Effector memory CD4-positive, alpha-beta T cell (primary cell): ENCODE measurements at regions not wholly inside any gene's neighbourhood (a gene's known extent, or its start where the extent isn't known, plus 50 kb on each side); places are given as distances from the start of the nearest gene placed in this dataset.

Source experiments
- DNase-seq, 3 donors: peaks; one replicate each; pipeline ENCODE4 v3.0.0-alpha.2; 2020
- H3K27ac ChIP-seq: 2 replicates; pipeline ENCODE4 v1.7.0; 2013; ENCODE audit warnings: mild to moderate bottlenecking, low read length, moderate library complexity; ENCODE audit not compliant: insufficient read depth, poor library complexity, severe bottlenecking
- H3K27me3 ChIP-seq: replicated peaks from 2 replicates; pipeline ENCODE4 v1.7.0; 2013; ENCODE audit warnings: mild to moderate bottlenecking, low read length; ENCODE audit not compliant: insufficient read depth, control insufficient read depth, poor library complexity, severe bottlenecking
- H3K36me3 ChIP-seq: 2 replicates; pipeline ENCODE4 v1.7.0; 2013; ENCODE audit warnings: mild to moderate bottlenecking, low read length, moderate library complexity; ENCODE audit not compliant: control insufficient read depth, insufficient read depth
- H3K4me1 ChIP-seq: 2 replicates; pipeline ENCODE4 v1.7.0; 2013; ENCODE audit warnings: low read length, mild to moderate bottlenecking; ENCODE audit not compliant: control insufficient read depth, insufficient read depth, poor library complexity, severe bottlenecking
- H3K4me3 ChIP-seq: 2 replicates; pipeline ENCODE4 v1.7.0; 2013; ENCODE audit warnings: low read length, low read depth, mild to moderate bottlenecking; ENCODE audit not compliant: insufficient read depth, poor library complexity, severe bottlenecking
- H3K9me3 ChIP-seq: 2 replicates; pipeline ENCODE4 v1.7.0; 2013; ENCODE audit warnings: mild to moderate bottlenecking, low read length, moderate library complexity; ENCODE audit not compliant: control insufficient read depth

- Histone ChIP-seq H3K4me3 (no peak overlapping the region), H3K4me1 (no peaks in the 10 kb centered on the region), H3K27ac (no peak overlapping the region), H3K27me3 (no peaks in the 10 kb centered on the region), H3K36me3 (no peaks in the 10 kb centered on the region), H3K9me3 (no peaks in the 10 kb centered on the region)
- no peak for DNase-seq
These were observed 318.3 kb downstream of the MN1 start for GRCh38 chr22:27483095-27483785.

- no peaks in the 10 kb centered on the region for H3K27me3 ChIP-seq
- H3K4me3 ChIP-seq: no peak overlapping the region
- H3K4me1 ChIP-seq: no peaks in the 10 kb centered on the region
- no peak for DNase-seq
- H3K27ac ChIP-seq: no peak overlapping the region
- no peaks in the 10 kb centered on the region for H3K9me3 ChIP-seq
- H3K36me3 ChIP-seq: no peaks in the 10 kb centered on the region
These were observed 315.7 kb downstream of the MN1 start for GRCh38 chr22:27485842-27486241.

GRCh38 chr22:27487600-27488452 lies 313.7 kb downstream of the MN1 start:
- no peak overlapping the region for H3K4me3 ChIP-seq
- DNase-seq: no peak
- no peaks in the 10 kb centered on the region for H3K27me3 ChIP-seq
- H3K4me1 ChIP-seq: no peaks in the 10 kb centered on the region
- no peak overlapping the region for H3K27ac ChIP-seq
- no peaks in the 10 kb centered on the region for H3K36me3 ChIP-seq
- no peaks in the 10 kb centered on the region for H3K9me3 ChIP-seq

- DNase-seq: no peak
- no peak overlapping the region for H3K4me3 ChIP-seq
- H3K4me1 ChIP-seq: no peaks in the 10 kb centered on the region
- H3K27me3 ChIP-seq: no peaks in the 10 kb centered on the region
- H3K9me3 ChIP-seq: no peaks in the 10 kb centered on the region
- H3K27ac ChIP-seq: no peak overlapping the region
- no peaks in the 10 kb centered on the region for H3K36me3 ChIP-seq
These were observed 312.9 kb downstream of the MN1 start for GRCh38 chr22:27488456-27489177.

- DNase-seq: no peak
- Histone ChIP-seq H3K36me3 (no peaks in the 10 kb centered on the region), H3K27ac (no peak overlapping the region), H3K27me3 (no peaks in the 10 kb centered on the region), H3K9me3 (no peaks in the 10 kb centered on the region), H3K4me3 (no peak overlapping the region), H3K4me1 (no peaks in the 10 kb centered on the region)
These were observed 312.3 kb downstream of the MN1 start for GRCh38 chr22:27489178-27489675.

GRCh38 chr22:27490080-27490479 lies 311.5 kb downstream of the MN1 start:
- Histone ChIP-seq H3K27me3 (no peaks in the 10 kb centered on the region), H3K9me3 (no peaks in the 10 kb centered on the region), H3K27ac (no peak overlapping the region), H3K4me3 (no peak overlapping the region), H3K4me1 (no peaks in the 10 kb centered on the region), H3K36me3 (no peaks in the 10 kb centered on the region)
- DNase-seq: no peak

GRCh38 chr22:27491888-27492287 lies 309.7 kb downstream of the MN1 start:
- Histone ChIP-seq H3K36me3 (no peaks in the 10 kb centered on the region), H3K4me1 (no peaks in the 10 kb centered on the region), H3K9me3 (no peaks in the 10 kb centered on the region), H3K27me3 (no peaks in the 10 kb centered on the region), H3K27ac (no peak overlapping the region), H3K4me3 (no peak overlapping the region)
- DNase-seq: no peak

- Histone ChIP-seq H3K9me3 (no peaks in the 10 kb centered on the region), H3K27me3 (no peaks in the 10 kb centered on the region), H3K4me3 (no peak overlapping the region), H3K4me1 (no peaks in the 10 kb centered on the region), H3K27ac (no peak overlapping the region), H3K36me3 (no peaks in the 10 kb centered on the region)
- no peak for DNase-seq
These were observed 308.9 kb downstream of the MN1 start for GRCh38 chr22:27492566-27493201.

GRCh38 chr22:27493796-27494195 lies 307.8 kb downstream of the MN1 start:
- no peak for DNase-seq
- H3K36me3 ChIP-seq: no peaks in the 10 kb centered on the region
- H3K27ac ChIP-seq: no peak overlapping the region
- H3K4me3 ChIP-seq: no peak overlapping the region
- no peaks in the 10 kb centered on the region for H3K4me1 ChIP-seq
- H3K27me3 ChIP-seq: no peaks in the 10 kb centered on the region
- no peaks in the 10 kb centered on the region for H3K9me3 ChIP-seq
